ENCODE measurements at regions not wholly inside any gene's neighbourhood (a gene's known extent, or its start where the extent isn't known, plus 50 kb on each side); places are given as distances from the start of the nearest gene placed in this dataset.
A peak's percentile ranks its signal among the peaks of the same experiment; 100 is the strongest.

GRCh38 chr18:7370802-7371201, 139.9 kb downstream of the LRRC30 start:
- no peaks in the 10 kb centered on the region for H3K4me1 Mint-ChIP-seq
- H3K36me3 Mint-ChIP-seq = no peaks in the 10 kb centered on the region
- no peak overlapping the region for H3K4me3 Mint-ChIP-seq
- peaks cover 3 to 9% (median 8%) of the 10 kb centered on the region in 3 donors for H3K9me3 Mint-ChIP-seq
- no peak overlapping the region for H3K27ac Mint-ChIP-seq
- H3K27me3 Mint-ChIP-seq = no peaks in the 10 kb centered on the region

- Mint-ChIP-seq H3K36me3 (peaks cover 2% of the 10 kb centered on the region), H3K27ac (no peak overlapping the region), H3K27me3 (no peaks in the 10 kb centered on the region), H3K9me3 (peaks cover 4 to 8% (median 7%) of the 10 kb centered on the region in 3 donors), H3K4me1 (no peaks in the 10 kb centered on the region), H3K4me3 (peak overlapping the region in 1 of 4 donors; percentile 4)
These were observed 142.6 kb downstream of the LRRC30 start for GRCh38 chr18:7373441-7373840.

GRCh38 chr18:7381307-7381706, 150.4 kb downstream of the LRRC30 start:
- Mint-ChIP-seq H3K4me3 (no peak overlapping the region), H3K36me3 (peaks cover 2% of the 10 kb centered on the region), H3K27ac (no peak overlapping the region), H3K9me3 (peaks cover 6 to 9% (median 7%) of the 10 kb centered on the region in 3 donors), H3K27me3 (peaks cover 2% of the 10 kb centered on the region), H3K4me1 (no peaks in the 10 kb centered on the region)

GRCh38 chr18:7382328-7383001, 151.6 kb downstream of the LRRC30 start:
- Mint-ChIP-seq H3K4me1 (no peaks in the 10 kb centered on the region), H3K27ac (no peak overlapping the region), H3K4me3 (no peak overlapping the region), H3K9me3 (peaks cover 6 to 9% (median 7%) of the 10 kb centered on the region in 3 donors), H3K27me3 (peaks cover 2% of the 10 kb centered on the region), H3K36me3 (no peaks in the 10 kb centered on the region)

- H3K27ac Mint-ChIP-seq = no peak overlapping the region
These were observed 152.4 kb downstream of the LRRC30 start for GRCh38 chr18:7383002-7383980.

GRCh38 chr18:7388741-7389140, 157.9 kb downstream of the LRRC30 start:
- Mint-ChIP-seq H3K27me3 (peaks cover 2% of the 10 kb centered on the region), H3K9me3 (peaks cover 3 to 8% (median 4%) of the 10 kb centered on the region in 3 donors), H3K36me3 (peaks cover 2% of the 10 kb centered on the region), H3K4me3 (no peak overlapping the region), H3K27ac (no peak overlapping the region), H3K4me1 (peaks cover 0 to 4% (median 0%) of the 10 kb centered on the region in 3 donors)

More at GRCh38 chr18:7383002-7383980, 152.4 kb downstream of the LRRC30 start:
- H3K4me3 Mint-ChIP-seq = no peak overlapping the region
- peaks cover 6 to 9% (median 7%) of the 10 kb centered on the region in 3 donors for H3K9me3 Mint-ChIP-seq
- H3K4me1 Mint-ChIP-seq = no peaks in the 10 kb centered on the region
- no peaks in the 10 kb centered on the region for H3K36me3 Mint-ChIP-seq
- peaks cover 2% of the 10 kb centered on the region for H3K27me3 Mint-ChIP-seq

- Mint-ChIP-seq H3K9me3 (peaks cover 1 to 5% (median 4%) of the 10 kb centered on the region in 3 donors), H3K4me3 (no peak overlapping the region), H3K27ac (no peak overlapping the region), H3K4me1 (peaks cover 0 to 4% (median 0%) of the 10 kb centered on the region in 3 donors), H3K36me3 (peaks cover 2% of the 10 kb centered on the region), H3K27me3 (no peaks in the 10 kb centered on the region)
These were observed 160.0 kb downstream of the LRRC30 start for GRCh38 chr18:7390731-7391492.

GRCh38 chr18:7393080-7393479, 162.2 kb downstream of the LRRC30 start:
- peaks cover 1 to 7% (median 4%) of the 10 kb centered on the region in 3 donors for H3K9me3 Mint-ChIP-seq
- peaks cover 2% of the 10 kb centered on the region for H3K36me3 Mint-ChIP-seq
- H3K4me3 Mint-ChIP-seq = no peak overlapping the region
- H3K4me1 Mint-ChIP-seq = peaks cover 0 to 4% (median 0%) of the 10 kb centered on the region in 3 donors
- no peak overlapping the region for H3K27ac Mint-ChIP-seq
- H3K27me3 Mint-ChIP-seq = no peaks in the 10 kb centered on the region

- Mint-ChIP-seq H3K27ac (peak overlapping the region in 1 of 3 donors; percentile 2), H3K9me3 (peaks cover 1 to 7% (median 4%) of the 10 kb centered on the region in 3 donors), H3K36me3 (peaks cover 2% of the 10 kb centered on the region), H3K27me3 (no peaks in the 10 kb centered on the region), H3K4me3 (no peak overlapping the region), H3K4me1 (peaks cover 0 to 4% (median 0%) of the 10 kb centered on the region in 3 donors)
These were observed 163.3 kb downstream of the LRRC30 start for GRCh38 chr18:7394050-7394659.

- Mint-ChIP-seq H3K36me3 (peaks cover 2% of the 10 kb centered on the region), H3K27me3 (no peaks in the 10 kb centered on the region), H3K4me3 (no peak overlapping the region), H3K9me3 (peaks cover 1 to 4% (median 4%) of the 10 kb centered on the region in 3 donors), H3K4me1 (peaks cover 0 to 2% (median 0%) of the 10 kb centered on the region in 3 donors), H3K27ac (no peak overlapping the region)
These were observed 164.7 kb downstream of the LRRC30 start for GRCh38 chr18:7395566-7395965.

GRCh38 chr18:7413906-7414305, 153.2 kb upstream of the PTPRM start:
- Mint-ChIP-seq H3K27ac (no peak overlapping the region), H3K4me3 (no peak overlapping the region), H3K27me3 (no peaks in the 10 kb centered on the region), H3K4me1 (no peaks in the 10 kb centered on the region), H3K9me3 (peaks cover 0 to 7% (median 5%) of the 10 kb centered on the region in 3 donors), H3K36me3 (no peaks in the 10 kb centered on the region)

- no peak overlapping the region for H3K4me3 Mint-ChIP-seq
- peaks cover 0 to 2% (median 0%) of the 10 kb centered on the region in 3 donors for H3K4me1 Mint-ChIP-seq
- no peaks in the 10 kb centered on the region for H3K36me3 Mint-ChIP-seq
- no peak overlapping the region for H3K27ac Mint-ChIP-seq
- peaks cover 0 to 7% (median 5%) of the 10 kb centered on the region in 3 donors for H3K9me3 Mint-ChIP-seq
- no peaks in the 10 kb centered on the region for H3K27me3 Mint-ChIP-seq
These were observed 152.7 kb upstream of the PTPRM start for GRCh38 chr18:7414459-7414858.

- Mint-ChIP-seq H3K4me1 (peaks cover 0 to 2% (median 0%) of the 10 kb centered on the region in 3 donors), H3K9me3 (peaks cover 0 to 7% (median 4%) of the 10 kb centered on the region in 3 donors), H3K27me3 (no peaks in the 10 kb centered on the region), H3K36me3 (peaks cover 1% of the 10 kb centered on the region), H3K27ac (no peak overlapping the region), H3K4me3 (no peak overlapping the region)
These were observed 151.8 kb upstream of the PTPRM start for GRCh38 chr18:7415081-7415894.

Data from IgD-negative memory B cell (primary cell).